Osteocyte (in vitro differentiated cells): ENCODE measurements at regions not wholly inside any gene's neighbourhood (a gene's known extent, or its start where the extent isn't known, plus 50 kb on each side); places are given as distances from the start of the nearest gene placed in this dataset.
"Not testable (repeated sequence)": the region's sequence is repeated elsewhere in the genome, so short reads cannot be mapped to it uniquely, and the experiment has no call there.

Experiments used
- DNase-seq: peaks from one replicate; pipeline ENCODE4 v3.0.0; 2021; ENCODE audit warnings: mixed read lengths; ENCODE audit not compliant: unreplicated experiment; ENCODE audit errors: extremely low spot score
- H3K27ac Mint-ChIP-seq: one replicate; pipeline ENCODE4 v1.8.0; 2021; ENCODE audit warnings: mild to moderate bottlenecking, mixed read lengths; ENCODE audit not compliant: unreplicated experiment
- H3K27me3 Mint-ChIP-seq: one replicate; pipeline ENCODE4 v1.8.0; 2021; ENCODE audit warnings: mixed read lengths; ENCODE audit not compliant: unreplicated experiment
- H3K36me3 Mint-ChIP-seq: one replicate; pipeline ENCODE4 v1.8.0; 2021; ENCODE audit warnings: mixed read lengths; ENCODE audit not compliant: unreplicated experiment
- H3K4me1 Mint-ChIP-seq: one replicate; pipeline ENCODE4 v1.8.0; 2021; ENCODE audit warnings: mixed read lengths; ENCODE audit not compliant: unreplicated experiment
- H3K4me3 Mint-ChIP-seq: one replicate; pipeline ENCODE4 v1.8.0; 2021; ENCODE audit warnings: mild to moderate bottlenecking, moderate library complexity, mixed read lengths; ENCODE audit not compliant: unreplicated experiment
- H3K9me3 Mint-ChIP-seq: one replicate; pipeline ENCODE4 v1.8.0; 2021; ENCODE audit warnings: mixed read lengths; ENCODE audit not compliant: unreplicated experiment
- TF ChIP-seq, protein P1 (sequence below): fragments of 200-600 bp; sonication (generic); IDR thresholded peaks from 2 replicates; pipeline ENCODE4 v1.5.0; 2021; ENCODE audit warnings: antibody characterized with exemption, mild to moderate bottlenecking, moderate library complexity

GRCh38 chr2:83273322-83273721, 1185.8 kb downstream of the SUCLG1 start:
- H3K36me3 Mint-ChIP-seq = no peaks in the 10 kb centered on the region
- H3K4me3 Mint-ChIP-seq = no peak overlapping the region
- TF ChIP-seq, protein P1, sequence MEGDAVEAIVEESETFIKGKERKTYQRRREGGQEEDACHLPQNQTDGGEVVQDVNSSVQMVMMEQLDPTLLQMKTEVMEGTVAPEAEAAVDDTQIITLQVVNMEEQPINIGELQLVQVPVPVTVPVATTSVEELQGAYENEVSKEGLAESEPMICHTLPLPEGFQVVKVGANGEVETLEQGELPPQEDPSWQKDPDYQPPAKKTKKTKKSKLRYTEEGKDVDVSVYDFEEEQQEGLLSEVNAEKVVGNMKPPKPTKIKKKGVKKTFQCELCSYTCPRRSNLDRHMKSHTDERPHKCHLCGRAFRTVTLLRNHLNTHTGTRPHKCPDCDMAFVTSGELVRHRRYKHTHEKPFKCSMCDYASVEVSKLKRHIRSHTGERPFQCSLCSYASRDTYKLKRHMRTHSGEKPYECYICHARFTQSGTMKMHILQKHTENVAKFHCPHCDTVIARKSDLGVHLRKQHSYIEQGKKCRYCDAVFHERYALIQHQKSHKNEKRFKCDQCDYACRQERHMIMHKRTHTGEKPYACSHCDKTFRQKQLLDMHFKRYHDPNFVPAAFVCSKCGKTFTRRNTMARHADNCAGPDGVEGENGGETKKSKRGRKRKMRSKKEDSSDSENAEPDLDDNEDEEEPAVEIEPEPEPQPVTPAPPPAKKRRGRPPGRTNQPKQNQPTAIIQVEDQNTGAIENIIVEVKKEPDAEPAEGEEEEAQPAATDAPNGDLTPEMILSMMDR = no peak
- DNase-seq = no peak
- H3K27me3 Mint-ChIP-seq = peaks cover 11% of the 10 kb centered on the region
- H3K4me1 Mint-ChIP-seq = no peaks in the 10 kb centered on the region
- H3K27ac Mint-ChIP-seq = no peak overlapping the region
- no peaks in the 10 kb centered on the region for H3K9me3 Mint-ChIP-seq

DNA sequence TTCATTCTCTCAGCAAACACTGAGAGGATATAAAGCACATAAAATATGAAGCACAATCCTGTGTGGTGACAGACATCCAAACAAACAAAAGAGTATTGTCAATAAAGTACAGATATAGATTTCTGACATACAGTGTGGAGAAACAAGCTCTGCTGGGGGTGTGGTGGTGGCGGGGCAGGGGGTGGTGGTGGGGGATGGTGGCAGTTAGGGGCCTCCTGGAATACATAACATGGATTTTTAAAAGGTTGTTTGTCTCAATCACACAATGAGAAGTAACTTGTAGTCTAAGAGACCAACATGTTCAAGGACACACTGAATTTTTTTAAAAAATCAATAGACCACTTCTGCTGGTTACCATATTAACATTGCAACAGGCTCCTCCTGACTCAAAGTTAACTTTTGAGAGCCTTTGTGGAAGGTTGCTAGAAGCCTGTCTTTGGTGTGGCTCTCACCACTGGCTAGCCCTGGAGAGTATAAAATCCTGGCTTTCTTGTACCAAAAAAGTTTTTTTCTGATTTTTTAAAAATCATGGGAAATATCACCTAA, 1197.4 kb downstream of the SUCLG1 start:
- H3K36me3 Mint-ChIP-seq = no peaks in the 10 kb centered on the region
- no peaks in the 10 kb centered on the region for H3K9me3 Mint-ChIP-seq
- H3K4me3 Mint-ChIP-seq = no peak overlapping the region
- no peaks in the 10 kb centered on the region for H3K27me3 Mint-ChIP-seq
- TF ChIP-seq, protein P1 = no peak
- no peaks in the 10 kb centered on the region for H3K4me1 Mint-ChIP-seq
- no peak overlapping the region for H3K27ac Mint-ChIP-seq
- no peak for DNase-seq

DNA sequence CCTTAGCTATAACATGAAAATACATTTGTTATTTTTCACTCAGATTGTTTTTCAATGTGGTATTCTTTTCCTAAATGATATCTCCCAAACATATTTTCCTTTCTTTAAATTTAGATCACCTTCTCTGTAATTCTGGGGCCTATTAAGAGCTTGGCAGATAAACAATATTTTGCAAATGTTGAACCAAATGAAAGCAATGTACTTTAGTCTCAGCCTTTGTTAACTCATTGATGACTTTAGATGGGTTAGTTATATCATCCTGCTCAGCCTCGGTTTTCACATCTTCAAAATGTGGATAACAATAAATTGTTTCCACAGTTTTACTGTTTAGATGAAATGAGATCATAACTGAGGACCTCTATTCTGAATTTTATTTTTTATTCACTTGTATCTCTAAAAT, 1205.2 kb downstream of the SUCLG1 start:
- Mint-ChIP-seq H3K4me1 (no peaks in the 10 kb centered on the region), H3K27ac (no peak overlapping the region), H3K27me3 (peaks cover 4% of the 10 kb centered on the region), H3K36me3 (no peaks in the 10 kb centered on the region), H3K4me3 (no peak overlapping the region), H3K9me3 (peaks cover 4% of the 10 kb centered on the region)
- TF ChIP-seq, protein P1 = no peak
- no peak for DNase-seq

DNA sequence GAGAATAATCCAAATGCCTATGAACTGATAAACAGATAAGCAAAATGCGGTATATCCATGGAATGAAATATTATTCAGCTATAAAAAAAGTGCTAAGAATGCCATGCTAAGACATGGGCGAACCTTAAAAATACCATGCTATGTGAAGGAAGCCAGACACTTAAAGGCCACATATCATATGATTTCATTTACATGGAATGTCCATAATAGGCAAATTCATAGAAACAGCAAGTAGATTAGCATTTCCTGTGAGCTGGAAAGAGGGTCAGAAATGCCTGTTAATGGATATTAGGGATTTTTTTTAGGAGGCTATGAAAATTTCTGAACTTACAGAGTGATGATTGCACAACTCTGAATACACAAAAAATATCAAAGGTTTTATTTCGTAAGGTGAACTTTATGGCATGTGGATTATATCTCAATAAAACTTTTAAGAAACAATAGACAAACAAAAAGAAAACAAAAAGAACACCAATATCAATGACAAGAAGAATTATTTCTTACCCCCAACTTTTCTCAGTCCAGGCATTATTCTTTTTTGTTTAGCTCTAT, 1207.7 kb downstream of the SUCLG1 start:
- H3K36me3 Mint-ChIP-seq = no peaks in the 10 kb centered on the region
- no peak for DNase-seq

DNA sequence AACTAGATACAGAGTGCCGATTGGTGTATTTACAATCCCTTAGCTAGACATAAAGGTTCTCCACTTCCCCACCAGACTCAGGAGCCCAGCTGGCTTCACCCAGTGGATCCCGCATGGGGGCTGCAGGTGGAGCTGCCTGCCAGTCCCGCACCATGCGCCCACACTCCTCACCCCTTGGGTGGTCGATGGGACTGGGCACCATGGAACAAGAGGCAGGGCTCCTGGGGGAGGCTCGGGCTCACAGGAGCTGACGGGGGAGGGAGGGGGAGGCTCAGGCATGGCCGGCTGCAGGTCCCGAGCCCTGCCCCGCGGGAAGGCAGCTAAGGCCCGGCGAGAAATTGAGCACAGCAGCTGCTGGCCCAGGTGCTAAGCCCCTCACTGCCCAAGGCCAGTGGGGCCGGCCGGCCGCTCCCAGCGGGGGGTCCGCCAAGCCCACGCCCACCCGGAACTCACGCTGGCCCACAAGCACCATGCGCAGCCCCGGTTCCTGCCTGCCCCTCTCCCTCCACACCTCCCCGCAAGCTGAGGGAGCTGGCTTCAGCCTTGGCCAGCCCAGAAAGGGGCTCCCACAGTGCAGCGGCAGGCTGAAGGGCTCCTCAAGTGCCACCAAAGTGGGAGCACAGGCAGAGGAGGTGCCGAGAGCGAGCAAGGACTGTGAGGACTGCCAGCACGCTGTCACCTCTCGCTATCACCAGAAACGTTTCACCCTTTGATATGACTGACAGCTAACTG, 1213.1 kb downstream of the SUCLG1 start:
- H3K27ac Mint-ChIP-seq, H3K36me3 Mint-ChIP-seq: not testable (repeated sequence)

More for the DNA sequence above, 1207.7 kb downstream of the SUCLG1 start:
- Mint-ChIP-seq H3K4me1 (no peaks in the 10 kb centered on the region), H3K27me3 (peaks cover 4% of the 10 kb centered on the region), H3K27ac (no peak overlapping the region), H3K4me3 (no peak overlapping the region), H3K9me3 (peaks cover 18% of the 10 kb centered on the region)
- TF ChIP-seq, protein P1 = no peak

More for the DNA sequence above, 1213.1 kb downstream of the SUCLG1 start:
- H3K4me3 Mint-ChIP-seq, H3K4me1 Mint-ChIP-seq, DNase-seq, H3K27me3 Mint-ChIP-seq: not testable (repeated sequence)
- H3K9me3 Mint-ChIP-seq = peaks cover 21% of the 10 kb centered on the region
